ENCODE measurements at regions not wholly inside any gene's neighbourhood (a gene's known extent, or its start where the extent isn't known, plus 50 kb on each side); places are given as distances from the start of the nearest gene placed in this dataset.

DNA sequence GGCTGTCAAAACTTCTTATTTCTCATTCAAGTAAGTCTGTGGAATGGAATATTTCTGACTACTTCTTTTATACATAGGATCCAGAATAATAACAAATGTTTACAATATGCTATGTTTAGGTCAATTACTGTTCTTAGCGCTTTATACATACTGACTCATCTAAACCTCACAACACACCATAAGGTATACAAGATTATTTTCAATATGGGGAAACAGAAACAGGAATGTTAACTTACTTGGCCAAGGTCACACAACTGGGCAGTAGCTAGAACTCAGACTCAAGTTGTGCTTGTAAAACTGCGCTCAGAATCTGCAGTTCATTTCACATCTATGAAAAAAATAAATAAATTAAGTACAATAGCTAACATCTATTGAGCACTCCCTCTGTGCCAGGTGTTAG lies 168.0 kb downstream of the GNAI1 start:
- ChIA-PET POLR2A (ENCODE audit: low non-redundant PET) (no interaction called here), CTCF (no interaction called here)
- no peaks in the 10 kb centered on the region for H3K27me3 ChIP-seq (replicated peaks; ENCODE audit: insufficient read depth, low read depth, low read length, poor library complexity)
- no peak overlapping the region for H3K27ac ChIP-seq (ENCODE audit: low read depth, low read length, poor library complexity, severe bottlenecking)
- no peaks in the 10 kb centered on the region for H3K36me3 ChIP-seq (ENCODE audit: insufficient read depth, low read length, poor library complexity, severe bottlenecking)
- no peak for TF ChIP-seq EZH2 (IDR thresholded peaks at IDR 0.05; ENCODE audit: borderline replicate concordance, low read depth, low read length, poor library complexity, severe bottlenecking)
- TF ChIP-seq, protein P1, sequence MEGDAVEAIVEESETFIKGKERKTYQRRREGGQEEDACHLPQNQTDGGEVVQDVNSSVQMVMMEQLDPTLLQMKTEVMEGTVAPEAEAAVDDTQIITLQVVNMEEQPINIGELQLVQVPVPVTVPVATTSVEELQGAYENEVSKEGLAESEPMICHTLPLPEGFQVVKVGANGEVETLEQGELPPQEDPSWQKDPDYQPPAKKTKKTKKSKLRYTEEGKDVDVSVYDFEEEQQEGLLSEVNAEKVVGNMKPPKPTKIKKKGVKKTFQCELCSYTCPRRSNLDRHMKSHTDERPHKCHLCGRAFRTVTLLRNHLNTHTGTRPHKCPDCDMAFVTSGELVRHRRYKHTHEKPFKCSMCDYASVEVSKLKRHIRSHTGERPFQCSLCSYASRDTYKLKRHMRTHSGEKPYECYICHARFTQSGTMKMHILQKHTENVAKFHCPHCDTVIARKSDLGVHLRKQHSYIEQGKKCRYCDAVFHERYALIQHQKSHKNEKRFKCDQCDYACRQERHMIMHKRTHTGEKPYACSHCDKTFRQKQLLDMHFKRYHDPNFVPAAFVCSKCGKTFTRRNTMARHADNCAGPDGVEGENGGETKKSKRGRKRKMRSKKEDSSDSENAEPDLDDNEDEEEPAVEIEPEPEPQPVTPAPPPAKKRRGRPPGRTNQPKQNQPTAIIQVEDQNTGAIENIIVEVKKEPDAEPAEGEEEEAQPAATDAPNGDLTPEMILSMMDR (conservative IDR thresholded peaks at IDR 0.05; ENCODE audit: low read depth, low read length), result no peak
- no peak for DNase-seq (ENCODE audit: low spot score)
- no peaks in the 10 kb centered on the region for H3K9me3 ChIP-seq (ENCODE audit: low read depth, low read length, poor library complexity, severe bottlenecking)
- BruUV-seq (replicated peaks), result no TSS peak
- intact Hi-C loops (cut with micrococcal nuclease; ENCODE audit: unreplicated experiment), result no loop called here
- H3K4me3 ChIP-seq (ENCODE audit: low read depth, low read length, poor library complexity, severe bottlenecking), result no peak overlapping the region
- H3K4me1 ChIP-seq (ENCODE audit: insufficient read depth, low read length, poor library complexity, severe bottlenecking), result no peaks in the 10 kb centered on the region

DNA sequence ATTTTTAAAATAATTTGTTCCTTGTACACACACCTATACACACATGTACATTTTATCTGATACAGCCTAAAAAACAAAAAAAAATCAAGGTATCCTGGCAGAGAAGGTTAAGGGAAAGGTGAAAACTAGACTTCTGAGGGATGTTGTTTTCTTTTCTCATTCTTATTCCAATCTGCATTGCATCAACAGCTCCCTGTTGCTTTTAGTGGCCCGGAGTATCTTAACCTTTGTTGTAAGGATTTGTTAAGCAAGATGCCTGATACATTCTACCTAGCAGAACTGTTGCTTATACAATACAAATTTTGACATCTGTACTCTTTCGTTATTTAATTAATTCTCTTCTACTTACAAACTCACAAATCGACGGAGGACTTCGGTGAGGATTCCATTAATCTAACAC lies 167.4 kb downstream of the GNAI1 start:
- ChIA-PET POLR2A (ENCODE audit: low non-redundant PET) (no interaction called here), CTCF (no interaction called here)
- H3K27me3 ChIP-seq (replicated peaks; ENCODE audit: insufficient read depth, low read depth, low read length, poor library complexity), result no peaks in the 10 kb centered on the region
- no peak for DNase-seq (ENCODE audit: low spot score)
- H3K27ac ChIP-seq (ENCODE audit: low read depth, low read length, poor library complexity, severe bottlenecking), result no peak overlapping the region
- no peaks in the 10 kb centered on the region for H3K36me3 ChIP-seq (ENCODE audit: insufficient read depth, low read length, poor library complexity, severe bottlenecking)
- TF ChIP-seq EZH2 (IDR thresholded peaks at IDR 0.05; ENCODE audit: borderline replicate concordance, low read depth, low read length, poor library complexity, severe bottlenecking), result no peak
- TF ChIP-seq, protein P1 (conservative IDR thresholded peaks at IDR 0.05; ENCODE audit: low read depth, low read length), result no peak
- no peaks in the 10 kb centered on the region for H3K9me3 ChIP-seq (ENCODE audit: low read depth, low read length, poor library complexity, severe bottlenecking)
- intact Hi-C loops (cut with micrococcal nuclease; ENCODE audit: unreplicated experiment), result no loop called here
- no peak overlapping the region for H3K4me3 ChIP-seq (ENCODE audit: low read depth, low read length, poor library complexity, severe bottlenecking)
- no peaks in the 10 kb centered on the region for H3K4me1 ChIP-seq (ENCODE audit: insufficient read depth, low read length, poor library complexity, severe bottlenecking)
- no TSS peak for BruUV-seq (replicated peaks)

DNA sequence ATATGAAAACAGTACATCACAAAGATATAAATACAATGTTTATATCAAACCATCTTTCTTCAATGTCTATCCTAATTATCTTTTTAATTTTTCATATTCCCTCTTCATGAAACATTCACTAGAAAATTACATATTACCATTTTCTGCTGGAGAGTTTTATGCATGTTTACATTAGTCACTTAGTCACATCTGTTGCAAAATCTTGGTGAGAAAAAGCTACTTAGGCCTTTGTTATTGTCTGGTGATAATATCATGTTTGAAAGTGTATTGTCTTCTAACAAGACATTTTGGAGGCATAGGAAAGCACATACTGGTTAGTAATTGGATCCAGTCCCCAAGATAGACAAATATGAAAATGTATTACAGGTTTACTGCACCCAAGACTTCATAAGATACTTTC lies 163.6 kb downstream of the GNAI1 start:
- Histone ChIP-seq H3K9me3 (ENCODE audit: low read depth, low read length, poor library complexity, severe bottlenecking) (no peaks in the 10 kb centered on the region), H3K4me1 (ENCODE audit: insufficient read depth, low read length, poor library complexity, severe bottlenecking) (no peaks in the 10 kb centered on the region), H3K36me3 (ENCODE audit: insufficient read depth, low read length, poor library complexity, severe bottlenecking) (no peaks in the 10 kb centered on the region), H3K27me3 (replicated peaks; ENCODE audit: insufficient read depth, low read depth, low read length, poor library complexity) (no peaks in the 10 kb centered on the region), H3K27ac (ENCODE audit: low read depth, low read length, poor library complexity, severe bottlenecking) (no peak overlapping the region), H3K4me3 (ENCODE audit: low read depth, low read length, poor library complexity, severe bottlenecking) (no peak overlapping the region)
- ChIA-PET POLR2A (ENCODE audit: low non-redundant PET) (no interaction called here), CTCF (no interaction called here)
- no peak for DNase-seq (ENCODE audit: low spot score)
- intact Hi-C loops (cut with micrococcal nuclease; ENCODE audit: unreplicated experiment), result no loop called here
- BruUV-seq (replicated peaks), result no TSS peak
- TF ChIP-seq, protein P1 (conservative IDR thresholded peaks at IDR 0.05; ENCODE audit: low read depth, low read length), result no peak
- TF ChIP-seq EZH2 (IDR thresholded peaks at IDR 0.05; ENCODE audit: borderline replicate concordance, low read depth, low read length, poor library complexity, severe bottlenecking), result no peak

All from A673 (cell line).